ENCODE measurements at regions not wholly inside any gene's neighbourhood (a gene's known extent, or its start where the extent isn't known, plus 50 kb on each side); places are given as distances from the start of the nearest gene placed in this dataset.

GRCh38 chr2:123563515-123563914 is 461.6 kb upstream of the CNTNAP5 start:
- TF ChIP-seq CTCF (IDR thresholded peaks at IDR 0.05; ENCODE audit: borderline replicate concordance, extremely low read depth, low read length, poor library complexity, severe bottlenecking) (no peak), EZH2 (IDR thresholded peaks at IDR 0.05; ENCODE audit: borderline replicate concordance, low read depth, low read length, severe bottlenecking) (no peak)

Data from DND-41 (cell line).